ENCODE measurements at regions not wholly inside any gene's neighbourhood (a gene's known extent, or its start where the extent isn't known, plus 50 kb on each side); places are given as distances from the start of the nearest gene placed in this dataset.
A peak's percentile ranks its signal among the peaks of the same experiment; 100 is the strongest.

DNA sequence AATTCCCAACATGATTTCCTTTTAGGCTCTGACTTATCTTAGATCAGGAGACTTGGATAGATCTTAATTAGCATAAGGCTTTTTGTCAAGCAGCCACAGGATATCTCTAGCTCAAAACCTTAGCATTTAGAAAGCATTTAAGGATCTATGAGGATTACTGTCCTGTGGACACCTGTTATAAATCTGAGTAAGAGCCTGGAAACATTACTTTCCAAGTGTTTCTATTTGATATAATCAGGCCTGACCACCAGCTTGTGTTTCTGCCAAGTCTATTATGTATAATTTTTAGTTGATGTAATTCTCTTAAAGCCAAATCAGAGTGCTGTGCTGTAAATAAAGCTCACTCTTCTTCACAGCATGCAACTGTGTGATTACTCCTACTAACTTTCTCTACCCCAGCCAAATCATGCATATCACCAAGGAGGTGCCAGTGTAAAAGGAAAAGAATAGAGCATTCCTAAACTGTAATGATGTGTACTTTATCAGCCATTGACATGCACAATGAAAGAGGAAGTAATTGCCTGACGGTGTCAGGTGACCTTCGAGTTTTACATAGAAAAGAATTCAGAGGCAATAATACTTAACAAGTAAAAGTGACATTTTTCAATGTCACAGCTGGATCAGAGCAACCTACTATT lies 309.9 kb upstream of the PRMT6 start:
- DNase-seq, result peak; percentile 68

DNA sequence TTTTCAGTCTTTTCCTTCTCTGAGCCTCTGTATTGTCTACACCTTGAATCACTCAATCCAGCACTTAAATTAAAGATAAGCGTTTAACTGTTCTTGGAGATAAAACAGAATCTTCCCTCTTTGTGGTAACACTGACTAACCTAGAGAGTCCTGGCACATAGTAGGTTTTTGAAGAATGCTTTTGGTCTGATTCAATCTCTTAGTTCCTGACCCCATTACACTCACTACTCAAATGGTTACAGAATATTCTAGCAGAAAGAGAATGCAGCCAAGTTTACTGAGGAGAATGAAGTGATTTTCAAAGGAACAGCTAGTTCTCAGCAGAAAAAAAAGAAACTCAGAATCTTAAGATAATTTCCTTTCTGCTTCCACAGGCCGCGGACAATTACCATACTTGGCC lies 309.2 kb upstream of the PRMT6 start:
- no peak for DNase-seq

GRCh38 chr1:106747791-106748190 lies 308.7 kb upstream of the PRMT6 start:
- DNase-seq, result no peak

DNA sequence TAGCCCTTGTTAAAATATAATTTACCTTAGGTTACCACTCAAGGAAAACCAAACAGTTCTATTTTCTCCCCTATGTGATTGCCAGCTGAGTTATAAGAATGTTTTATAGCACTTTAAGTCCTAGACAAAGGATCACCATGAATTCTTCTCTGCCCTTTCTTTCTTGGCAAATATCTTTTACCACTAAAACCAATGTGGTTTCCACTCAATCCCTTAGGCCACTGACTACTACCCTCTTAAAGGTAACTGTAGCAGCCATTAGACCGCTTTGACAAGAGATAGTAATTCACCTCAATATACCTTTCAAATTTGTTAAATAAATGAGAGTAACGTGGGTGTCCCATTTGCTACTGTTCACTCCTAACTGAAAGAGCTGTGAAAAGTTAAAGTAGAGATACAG lies 307.9 kb upstream of the PRMT6 start:
- no peak for DNase-seq

DNA sequence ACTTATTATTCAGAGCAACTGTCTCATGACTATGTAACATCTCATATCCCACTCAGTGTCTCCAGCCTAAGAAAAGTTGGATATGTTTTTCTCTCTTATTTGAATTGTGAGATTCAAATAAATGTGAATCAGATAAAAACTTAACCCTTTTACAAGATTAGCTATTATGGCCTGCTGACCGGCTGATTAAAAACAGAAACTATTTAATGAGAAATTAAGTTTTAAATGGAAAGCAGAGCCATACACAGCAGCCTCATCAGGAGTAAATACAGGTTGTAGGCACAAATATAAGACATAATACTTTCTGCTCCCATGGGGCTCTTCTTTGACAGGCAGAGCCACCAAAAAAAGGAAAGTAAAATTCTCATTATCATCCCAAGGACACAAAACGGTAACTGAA lies 307.0 kb upstream of the PRMT6 start:
- no peak for DNase-seq

- no peak for DNase-seq
Observed at GRCh38 chr1:106749906-106750305, 306.6 kb upstream of the PRMT6 start.

DNA sequence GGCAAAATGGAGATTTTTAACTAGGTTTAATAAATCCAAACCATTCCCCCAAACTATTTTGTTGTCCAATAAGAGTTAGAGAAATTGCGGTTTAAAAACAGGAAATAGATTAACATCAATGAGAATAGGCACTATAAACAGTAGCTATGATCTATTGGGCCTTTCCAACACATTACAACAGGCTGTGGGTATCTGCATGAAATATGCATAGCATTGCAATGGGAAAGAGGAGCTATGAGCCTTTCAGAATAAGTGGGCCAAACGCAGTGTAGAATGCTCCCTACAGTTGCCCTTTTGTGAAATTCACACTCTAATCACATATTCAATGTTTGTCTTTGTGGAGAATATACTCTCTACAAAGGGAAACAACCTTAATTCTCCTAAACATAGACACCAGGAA lies 305.5 kb upstream of the PRMT6 start:
- no peak for DNase-seq

GRCh38 chr1:106753066-106753465 lies 303.4 kb upstream of the PRMT6 start:
- no peak for DNase-seq

- DNase-seq, result no peak
Observed at GRCh38 chr1:106754957-106755356, 301.5 kb upstream of the PRMT6 start.

DNA sequence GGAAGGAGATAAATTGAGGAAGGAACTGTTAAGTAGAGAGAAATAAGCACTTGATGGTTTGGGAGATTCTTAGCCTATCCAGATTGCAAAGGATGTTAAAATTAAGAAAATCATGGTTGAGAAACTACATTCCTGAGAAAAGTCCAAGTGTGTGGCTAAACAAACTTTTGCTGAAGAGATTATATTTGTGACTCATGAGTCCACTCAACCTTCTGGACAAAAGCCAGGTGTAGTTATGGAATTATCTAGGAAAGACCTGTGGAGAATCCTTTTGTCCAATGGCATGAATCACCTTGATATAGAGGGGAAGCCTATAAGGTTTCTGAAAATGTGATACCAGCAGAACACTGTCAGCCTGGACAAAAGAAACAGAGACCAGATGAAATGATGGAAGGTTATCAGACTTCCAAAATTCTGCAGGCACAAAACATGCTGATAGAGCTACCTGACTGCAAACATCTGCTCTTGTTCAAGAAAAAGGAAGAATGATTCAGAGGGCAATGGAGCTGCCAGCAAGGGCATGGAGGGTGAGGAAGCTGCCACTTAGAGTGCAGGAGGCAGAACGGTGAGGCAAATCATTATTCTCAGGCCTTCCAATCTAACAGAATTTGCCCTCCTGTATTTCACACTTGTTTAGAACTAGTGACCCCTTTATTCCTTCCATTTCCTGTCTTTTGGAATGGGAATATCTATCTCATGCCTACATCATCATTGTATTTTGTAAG lies 300.6 kb upstream of the PRMT6 start:
- DNase-seq, result no peak

GRCh38 chr1:106756752-106757151 lies 299.7 kb upstream of the PRMT6 start:
- no peak for DNase-seq

GRCh38 chr1:106768077-106768476 lies 288.4 kb upstream of the PRMT6 start:
- DNase-seq, result no peak

GRCh38 chr1:106768501-106768900 lies 288.0 kb upstream of the PRMT6 start:
- DNase-seq, result no peak

DNA sequence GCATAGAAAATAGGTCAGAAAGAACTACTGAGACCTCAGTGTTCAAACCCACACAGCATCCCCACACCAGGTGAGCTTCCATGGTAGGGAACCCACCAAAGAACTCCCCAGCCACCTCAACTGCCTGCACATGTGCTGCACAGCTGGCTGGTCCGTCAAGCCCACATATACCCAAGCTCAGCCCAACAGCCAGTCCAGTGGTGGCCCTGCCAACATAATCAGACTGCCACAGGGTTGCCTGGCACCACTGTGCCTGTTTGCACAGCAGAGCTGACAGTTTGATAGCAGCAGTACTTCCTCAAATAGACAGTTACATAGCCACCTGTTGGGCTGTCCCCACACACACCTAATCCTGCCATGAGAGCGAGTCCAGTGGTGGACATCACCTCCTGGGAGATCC lies 283.3 kb upstream of the PRMT6 start:
- DNase-seq, result no peak

- no peak for DNase-seq
Observed at GRCh38 chr1:106780066-106780465, 276.4 kb upstream of the PRMT6 start.

GRCh38 chr1:106780806-106781569 lies 275.5 kb upstream of the PRMT6 start:
- no peak for DNase-seq

- no peak for DNase-seq
Observed at GRCh38 chr1:106785176-106785575, 271.3 kb upstream of the PRMT6 start.

GRCh38 chr1:106787520-106787919 lies 269.0 kb upstream of the PRMT6 start:
- DNase-seq, result no peak

GRCh38 chr1:106789686-106790085 lies 266.8 kb upstream of the PRMT6 start:
- DNase-seq, result no peak

GRCh38 chr1:106791041-106791440 lies 265.4 kb upstream of the PRMT6 start:
- no peak for DNase-seq

DNA sequence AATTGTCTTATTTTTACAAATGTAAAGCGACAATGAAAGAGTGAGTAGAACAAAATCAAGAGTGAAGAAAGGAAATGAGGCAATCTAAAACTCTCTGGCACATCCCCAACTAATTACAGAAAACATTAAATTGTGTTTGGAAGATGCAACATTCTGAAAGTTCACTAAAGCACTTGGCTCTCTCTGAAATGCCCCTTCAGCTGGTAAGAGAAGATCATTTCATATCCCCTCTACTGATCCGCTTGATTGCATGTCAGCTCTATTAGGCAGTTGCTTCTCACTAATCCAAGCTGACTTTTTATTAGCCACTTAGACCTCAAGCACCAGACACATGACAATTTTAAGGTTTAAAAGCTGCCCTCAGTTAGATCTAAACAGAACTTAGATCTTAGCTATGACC lies 262.8 kb upstream of the PRMT6 start:
- DNase-seq, result peak; percentile 91

DNA sequence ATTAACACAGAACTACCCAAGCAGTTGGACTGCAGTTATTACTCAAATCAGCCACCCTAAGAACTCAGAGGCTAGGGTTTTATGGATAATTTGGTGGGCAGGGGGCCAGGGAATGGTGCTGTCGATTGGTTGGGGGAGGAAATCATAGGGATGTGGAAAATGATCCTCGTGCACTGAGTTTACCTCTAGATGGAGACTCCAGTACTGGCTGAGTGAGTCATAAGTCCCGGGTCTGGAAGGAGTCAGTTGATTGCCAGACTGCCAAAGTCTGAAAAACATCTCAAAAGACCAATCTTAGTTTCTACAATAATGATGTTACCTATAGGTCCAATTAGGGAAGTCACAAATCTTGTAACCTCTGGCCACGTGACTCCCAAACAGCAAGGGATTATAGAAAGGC lies 257.5 kb upstream of the PRMT6 start:
- DNase-seq, result no peak

GRCh38 chr1:106802181-106802580 lies 254.3 kb upstream of the PRMT6 start:
- DNase-seq, result no peak

DNA sequence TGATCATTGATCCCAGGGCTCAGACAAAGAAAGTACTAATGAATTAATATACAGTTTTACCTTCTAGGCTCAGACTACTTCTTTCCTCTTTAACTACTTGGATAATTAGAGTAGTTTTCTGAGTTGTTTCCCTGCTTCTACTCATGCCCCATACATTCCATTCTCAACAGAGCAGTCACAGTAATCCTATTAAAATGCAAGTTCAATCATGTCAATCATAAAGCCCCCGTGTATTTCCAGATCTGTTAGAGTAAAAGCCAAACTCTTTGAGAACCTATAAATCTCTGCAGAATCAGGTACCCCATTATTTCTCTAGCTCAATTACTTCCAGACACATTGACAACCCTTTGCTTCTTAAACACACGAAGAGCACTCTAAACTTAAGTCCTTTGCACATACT lies 242.1 kb upstream of the PRMT6 start:
- DNase-seq, result no peak
